ENCODE measurements at regions not wholly inside any gene's neighbourhood (a gene's known extent, or its start where the extent isn't known, plus 50 kb on each side); places are given as distances from the start of the nearest gene placed in this dataset.

- TF ChIP-seq POLR2A (IDR thresholded peaks at IDR 0.05) (no peak), CTCF (IDR thresholded peaks at IDR 0.05) (no peak)
These were observed 58.8 kb upstream of the SLC22A23 start for GRCh38 chr6:3515669-3516068.
